GM12892 (cell line): ENCODE measurements at regions not wholly inside any gene's neighbourhood (a gene's known extent, or its start where the extent isn't known, plus 50 kb on each side); places are given as distances from the start of the nearest gene placed in this dataset.

ENCODE experiments used
- POLR2A ChIP-seq: IDR thresholded peaks from 2 replicates; pipeline ENCODE4 v1.6.1; 2011; ENCODE audit warnings: low read depth, low read length, control low read depth
- POLR2AphosphoS5 ChIP-seq: IDR thresholded peaks from 2 replicates; pipeline ENCODE4 v1.6.1; 2011; ENCODE audit warnings: low read depth, low read length, control low read depth

- TF ChIP-seq POLR2A (no peak), POLR2AphosphoS5 (no peak)
Measured at GRCh38 chr11:130698174-130698573, 218.1 kb downstream of the SNX19 start.
